ENCODE measurements at regions not wholly inside any gene's neighbourhood (a gene's known extent, or its start where the extent isn't known, plus 50 kb on each side); places are given as distances from the start of the nearest gene placed in this dataset.

DNA sequence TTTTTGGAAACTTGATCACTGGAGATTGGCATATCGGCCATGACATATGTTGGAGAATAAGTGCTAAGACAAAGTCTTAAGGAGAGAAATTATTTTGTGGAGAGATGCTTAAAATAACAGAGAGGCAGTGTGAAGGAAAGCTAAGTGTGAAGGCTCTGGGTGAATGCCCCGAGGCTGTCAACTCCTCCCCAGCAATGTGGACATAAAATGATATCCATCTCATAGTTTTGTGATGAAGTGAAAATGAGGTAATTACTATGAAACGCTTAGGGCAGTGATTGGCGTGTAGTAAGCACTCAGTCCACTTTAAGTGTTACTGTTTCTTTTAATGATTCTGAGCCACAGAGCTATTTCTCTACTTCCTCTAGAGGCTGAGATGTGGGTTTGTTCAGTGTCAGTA is 195.8 kb upstream of the KLF12 start:
- DNase-seq, result no peak

- no peak for DNase-seq
Measured at GRCh38 chr13:74325106-74325505, 190.9 kb upstream of the KLF12 start.

- no peak for DNase-seq
Measured at GRCh38 chr13:74324338-74324737, 190.1 kb upstream of the KLF12 start.

DNA sequence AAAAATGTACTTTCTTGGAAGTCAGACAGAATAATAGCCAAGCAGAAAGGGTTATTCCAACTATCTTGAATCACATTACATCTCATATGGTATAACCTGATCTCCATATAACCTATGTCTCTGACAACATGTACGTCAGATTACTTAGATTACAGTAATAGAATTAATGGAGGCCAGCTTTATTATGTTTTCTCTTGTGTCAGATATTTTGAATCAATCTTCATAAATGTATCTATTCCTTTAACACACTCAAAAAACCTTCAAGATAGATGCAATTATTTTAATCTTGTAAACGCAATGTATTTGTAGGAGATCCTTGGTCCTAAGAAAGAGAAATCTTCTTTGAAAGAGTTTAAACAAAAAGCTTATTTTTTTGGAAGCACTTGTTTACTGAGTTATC is 188.4 kb upstream of the KLF12 start:
- no peak for DNase-seq

- DNase-seq, result no peak
Measured at GRCh38 chr13:74320282-74320681, 186.1 kb upstream of the KLF12 start.

- no peak for DNase-seq
Measured at GRCh38 chr13:74316547-74316946, 182.3 kb upstream of the KLF12 start.

GRCh38 chr13:74306496-74306895 is 172.3 kb upstream of the KLF12 start:
- DNase-seq, result no peak

DNA sequence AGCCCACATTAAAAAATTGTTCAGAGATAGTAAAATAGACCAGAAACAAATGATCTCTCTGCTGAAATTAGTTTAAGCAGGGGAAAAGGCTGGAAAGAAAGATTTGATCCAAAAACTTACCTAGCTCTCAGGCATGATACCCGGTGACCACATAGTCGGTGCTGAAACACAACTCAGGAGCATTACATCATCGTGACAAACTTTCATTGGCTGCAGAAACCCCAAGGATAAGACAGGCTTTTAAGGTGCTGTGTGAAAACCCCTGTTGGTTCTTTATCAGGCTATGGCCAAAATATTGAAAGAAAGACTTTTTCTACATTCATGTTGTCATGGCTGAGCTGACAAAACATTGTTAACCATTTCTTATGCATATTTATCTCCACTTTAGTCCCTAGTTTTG is 171.7 kb upstream of the KLF12 start:
- no peak for DNase-seq

- no peak for DNase-seq
Measured at GRCh38 chr13:74301258-74301935, 167.2 kb upstream of the KLF12 start.

DNA sequence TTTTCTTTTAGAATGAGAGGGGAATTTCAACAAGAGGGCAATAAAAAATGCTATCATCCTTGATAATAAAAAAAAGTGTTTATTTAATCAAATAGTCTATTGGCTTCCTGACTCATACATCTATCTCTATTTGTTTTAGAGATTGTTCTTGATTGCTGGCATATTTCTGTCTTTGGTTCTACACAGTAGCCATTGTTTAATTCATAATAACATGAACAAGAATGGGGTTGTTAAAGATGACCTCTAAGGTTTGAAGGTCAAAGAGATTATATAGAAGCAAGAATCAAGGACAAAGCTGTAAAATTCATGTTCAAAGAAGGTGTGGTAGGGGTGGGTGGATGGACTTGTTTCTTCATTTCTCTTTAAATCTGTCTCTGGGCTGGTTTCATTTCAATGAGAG is 166.0 kb upstream of the KLF12 start:
- DNase-seq, result no peak

GRCh38 chr13:74299721-74300120 is 165.5 kb upstream of the KLF12 start:
- DNase-seq, result no peak

GRCh38 chr13:74298923-74299322 is 164.7 kb upstream of the KLF12 start:
- no peak for DNase-seq

DNA sequence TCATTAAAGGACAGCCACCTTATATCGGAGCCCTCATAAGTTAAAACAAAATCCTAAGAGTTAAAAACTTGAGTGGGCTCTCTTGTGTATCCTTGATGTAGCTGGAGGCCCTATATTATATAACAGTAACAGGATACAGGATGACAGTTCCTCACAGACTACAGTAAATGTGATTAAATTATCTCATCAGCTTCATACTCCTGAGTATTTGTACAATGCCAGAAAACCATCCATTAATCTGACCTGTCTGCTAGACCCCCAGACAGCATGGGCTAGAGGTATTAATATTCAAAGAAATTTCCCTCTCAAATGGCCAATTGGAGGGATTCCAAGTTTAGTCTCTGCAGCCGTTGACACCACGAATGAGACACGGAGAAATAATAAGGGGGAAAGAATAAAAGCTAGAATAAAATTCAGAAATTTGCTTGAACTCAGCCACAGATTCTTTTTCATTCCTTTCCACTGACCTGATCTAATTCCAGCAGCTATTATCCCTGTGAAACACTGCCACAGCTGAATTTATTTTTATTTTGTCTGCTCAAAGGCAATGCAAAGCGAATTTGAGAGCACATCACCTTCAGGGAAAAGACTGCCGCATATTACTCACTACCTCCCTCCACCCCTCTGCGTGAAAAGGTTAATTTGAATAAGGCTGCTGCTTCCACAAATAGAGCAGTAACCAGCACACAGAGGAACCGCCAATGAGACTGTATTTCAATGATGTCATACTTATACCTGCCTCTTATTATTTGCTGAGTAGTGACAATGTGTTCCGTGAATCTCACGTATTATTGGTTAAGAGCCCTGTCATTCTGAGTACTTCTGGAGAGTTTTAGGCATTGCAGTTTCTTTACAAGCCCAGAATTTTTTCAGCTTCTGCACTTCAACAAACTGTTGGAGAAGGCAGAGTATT is 155.9 kb upstream of the KLF12 start:
- peak; percentile 46 to 47 for DNase-seq

- no peak for DNase-seq
Measured at GRCh38 chr13:74289107-74289506, 154.9 kb upstream of the KLF12 start.

- peak in 1 of 2 donors; percentile 19 for DNase-seq
Measured at GRCh38 chr13:74288361-74288911, 154.2 kb upstream of the KLF12 start.

DNA sequence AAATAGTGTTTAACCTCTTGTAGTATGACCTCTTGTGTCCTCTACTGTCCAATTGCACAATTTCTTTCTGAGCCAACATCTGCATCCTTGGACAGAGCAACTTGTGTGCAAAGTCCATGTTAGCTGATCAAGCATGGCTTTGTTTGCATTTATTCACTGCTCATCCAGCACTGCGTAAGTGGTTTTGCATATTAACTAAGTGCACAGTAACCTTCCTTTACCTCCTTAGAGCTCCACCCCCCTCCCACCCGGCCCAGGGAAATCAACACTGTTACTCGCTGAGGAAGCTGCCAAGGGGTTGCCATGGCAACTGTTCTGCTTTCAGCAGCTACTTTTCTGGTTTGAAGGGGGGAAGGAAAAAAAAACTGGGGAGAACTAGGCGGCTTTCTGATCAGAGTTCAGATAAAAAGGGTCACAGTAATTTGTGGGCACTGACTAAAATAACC is 153.5 kb upstream of the KLF12 start:
- DNase-seq, result peak; percentile 81 to 85

- DNase-seq, result no peak
Measured at GRCh38 chr13:74280795-74281490, 146.7 kb upstream of the KLF12 start.

GRCh38 chr13:74280093-74280794 is 146.0 kb upstream of the KLF12 start:
- DNase-seq, result no peak

DNA sequence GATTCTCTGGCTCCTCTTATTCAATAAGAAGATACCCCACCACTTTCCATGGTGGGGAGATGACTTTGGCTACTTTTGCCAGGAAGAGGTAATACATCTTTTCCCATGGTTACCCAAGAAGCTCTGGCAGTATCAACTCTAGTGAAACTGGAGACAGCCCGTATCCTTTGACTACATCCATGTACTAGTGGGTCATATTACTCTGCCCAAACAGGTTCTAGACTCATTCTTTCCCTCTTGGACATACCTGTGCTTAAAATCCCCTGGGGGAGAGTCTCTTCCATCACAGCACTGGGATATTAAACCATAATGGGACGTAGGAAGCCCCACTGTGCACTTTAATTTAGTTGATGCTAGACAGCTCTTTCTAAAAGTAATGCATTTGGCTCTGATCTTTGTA is 144.7 kb upstream of the KLF12 start:
- DNase-seq, result no peak

DNA sequence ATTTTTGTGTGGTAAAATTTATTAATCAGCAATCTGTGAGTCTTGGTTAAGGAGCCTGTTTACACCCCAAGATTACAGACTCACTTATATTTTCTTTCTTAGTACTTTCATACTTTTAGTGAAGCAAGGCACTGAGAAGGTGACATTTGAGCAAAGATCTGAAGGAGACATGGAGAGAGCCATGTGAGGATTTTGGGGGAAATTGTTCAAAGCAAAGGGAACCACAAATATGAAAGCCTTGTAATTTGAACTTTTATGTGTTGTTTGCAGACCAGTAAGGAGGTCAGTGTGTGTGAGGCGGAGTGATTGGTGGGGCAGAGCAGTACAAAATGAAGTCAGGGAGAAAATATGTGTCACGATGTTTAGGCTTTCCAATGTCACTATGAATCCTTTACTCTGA is 140.7 kb upstream of the KLF12 start:
- no peak for DNase-seq

DNA sequence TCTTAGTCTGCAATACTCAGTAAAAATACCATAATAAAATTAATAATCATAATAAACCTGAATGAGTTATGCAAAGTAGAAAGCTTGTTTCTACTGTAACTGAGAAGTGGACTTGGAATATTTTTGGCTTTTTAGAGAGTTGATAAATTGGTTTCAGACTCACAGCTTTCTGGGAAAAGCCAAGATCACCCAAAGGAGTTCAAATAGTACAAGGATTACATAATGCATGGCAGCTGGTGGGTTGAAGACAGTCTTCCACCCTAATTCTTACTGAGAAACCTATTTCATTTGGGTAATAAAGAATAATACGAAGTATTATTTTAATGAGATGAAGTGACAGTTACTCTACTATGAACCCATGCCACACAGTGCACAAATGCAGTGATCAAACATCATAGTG is 139.4 kb upstream of the KLF12 start:
- DNase-seq, result no peak

DNA sequence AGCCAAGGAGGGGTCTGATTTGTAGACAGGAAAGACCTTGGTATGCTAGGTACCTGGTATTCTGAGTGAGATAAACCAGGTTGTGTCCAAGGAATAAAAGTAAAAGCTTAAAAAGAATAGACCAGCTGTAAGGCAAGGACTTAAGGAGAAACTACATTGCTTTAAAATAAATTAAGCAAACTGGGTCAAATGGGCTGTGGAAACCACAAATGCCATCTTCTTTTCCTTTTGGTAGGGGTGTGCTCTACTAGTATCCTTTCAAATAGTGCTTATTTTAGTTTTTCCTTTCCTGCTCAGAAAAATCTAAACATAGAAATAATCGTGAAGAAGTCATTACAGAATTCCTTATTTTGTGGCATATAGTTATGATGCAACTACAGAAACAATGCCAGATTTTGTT is 138.6 kb upstream of the KLF12 start:
- DNase-seq, result no peak

DNA sequence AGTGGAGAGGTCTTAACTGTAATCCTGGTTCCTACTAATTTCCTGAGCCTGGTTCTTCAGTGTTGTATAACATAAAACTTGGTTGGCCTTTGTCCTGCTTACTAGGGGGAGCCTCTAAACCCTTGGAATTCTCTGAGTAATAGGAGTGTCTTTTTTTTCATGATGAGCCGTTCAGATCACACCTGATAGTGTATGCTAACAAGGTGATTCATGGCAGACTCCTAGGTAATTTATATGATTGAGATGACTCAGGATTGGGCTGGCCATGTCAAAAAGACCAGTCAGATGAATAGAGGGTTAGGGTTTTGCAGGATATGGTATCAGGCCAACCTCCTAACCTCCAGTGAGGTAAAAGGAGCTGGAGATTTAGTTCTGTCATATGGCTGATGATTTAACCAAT is 135.8 kb upstream of the KLF12 start:
- no peak for DNase-seq
